Urothelium cell line (cell line): ENCODE measurements at regions not wholly inside any gene's neighbourhood (a gene's known extent, or its start where the extent isn't known, plus 50 kb on each side); places are given as distances from the start of the nearest gene placed in this dataset.
"Not testable (repeated sequence)": the region's sequence is repeated elsewhere in the genome, so short reads cannot be mapped to it uniquely, and the experiment has no call there.

ENCODE experiments used
- DNase-seq: peaks from one replicate; pipeline ENCODE4 v3.0.0; 2011; ENCODE audit warnings: low spot score, mixed read lengths
- FAIRE-seq: peaks from 2 replicates; lab custom pipeline; 2011; peaks lifted over from hg19 to GRCh38; lab: Jason Lieb, UNC

- DNase-seq (no peak), FAIRE-seq (no peak)
These were observed 203.1 kb downstream of the ARHGEF9 start for GRCh38 chrX:63581906-63582305.

- DNase-seq (no peak), FAIRE-seq (no peak)
These were observed 203.6 kb downstream of the ARHGEF9 start for GRCh38 chrX:63581398-63581797.

GRCh38 chrX:63576533-63576932, 208.5 kb downstream of the ARHGEF9 start:
- DNase-seq (no peak), FAIRE-seq (no peak)

- not testable (repeated sequence) for FAIRE-seq, DNase-seq
These were observed 209.3 kb downstream of the ARHGEF9 start for GRCh38 chrX:63575700-63576099.

- no peak for DNase-seq
- FAIRE-seq, result no peak
These were observed 215.7 kb upstream of the SPIN4 start for GRCh38 chrX:63566856-63567255.

- no peak for DNase-seq
- no peak for FAIRE-seq
These were observed 210.3 kb upstream of the SPIN4 start for GRCh38 chrX:63561425-63561824.

GRCh38 chrX:63560601-63561218, 209.6 kb upstream of the SPIN4 start:
- FAIRE-seq, result no peak
- peak; percentile 74 for DNase-seq

- DNase-seq (no peak), FAIRE-seq (no peak)
These were observed 200.7 kb upstream of the SPIN4 start for GRCh38 chrX:63551856-63552255.

- DNase-seq (no peak), FAIRE-seq (no peak)
These were observed 179.5 kb upstream of the SPIN4 start for GRCh38 chrX:63530654-63531053.

- DNase-seq (no peak), FAIRE-seq (no peak)
These were observed 178.8 kb upstream of the SPIN4 start for GRCh38 chrX:63529961-63530360.

- FAIRE-seq (no peak), DNase-seq (no peak)
These were observed 175.7 kb upstream of the SPIN4 start for GRCh38 chrX:63526863-63527262.

GRCh38 chrX:63525491-63525890, 174.4 kb upstream of the SPIN4 start:
- FAIRE-seq, result no peak
- no peak for DNase-seq

- not testable (repeated sequence) for FAIRE-seq, DNase-seq
These were observed 168.2 kb upstream of the SPIN4 start for GRCh38 chrX:63519368-63519767.

- DNase-seq (no peak), FAIRE-seq (no peak)
These were observed 163.5 kb upstream of the SPIN4 start for GRCh38 chrX:63514569-63515080.

- DNase-seq (no peak), FAIRE-seq (no peak)
These were observed 162.9 kb upstream of the SPIN4 start for GRCh38 chrX:63513825-63514568.

- FAIRE-seq (no peak), DNase-seq (no peak)
These were observed 160.2 kb upstream of the SPIN4 start for GRCh38 chrX:63511361-63511760.

GRCh38 chrX:63508668-63509067, 157.5 kb upstream of the SPIN4 start:
- DNase-seq (no peak), FAIRE-seq (no peak)

- no peak for FAIRE-seq
- peak; percentile 4 for DNase-seq
These were observed 155.2 kb upstream of the SPIN4 start for GRCh38 chrX:63506320-63506719.

GRCh38 chrX:63503541-63503940, 152.4 kb upstream of the SPIN4 start:
- peak; percentile 37 for DNase-seq
- FAIRE-seq, result no peak

- FAIRE-seq (no peak), DNase-seq (no peak)
These were observed 137.6 kb upstream of the SPIN4 start for GRCh38 chrX:63488546-63489373.

GRCh38 chrX:63475200-63475599, 124.1 kb upstream of the SPIN4 start:
- FAIRE-seq, result no peak

More at GRCh38 chrX:63475200-63475599, 124.1 kb upstream of the SPIN4 start:
- no peak for DNase-seq
